Progenitor cell of endocrine pancreas (in vitro differentiated cells): ENCODE measurements at regions not wholly inside any gene's neighbourhood (a gene's known extent, or its start where the extent isn't known, plus 50 kb on each side); places are given as distances from the start of the nearest gene placed in this dataset.

Experiments used
- DNase-seq: peaks from one replicate; pipeline ENCODE4 v3.0.0; 2021; ENCODE audit warnings: low spot score; ENCODE audit not compliant: unreplicated experiment
- H3K27ac Mint-ChIP-seq: 2 replicates; pipeline ENCODE4 v1.8.0; 2021; ENCODE audit warnings: mild to moderate bottlenecking, moderate library complexity, mixed read lengths
- H3K27me3 Mint-ChIP-seq: 2 replicates; pipeline ENCODE4 v1.8.0; 2021; ENCODE audit warnings: mixed read lengths
- H3K36me3 Mint-ChIP-seq: 2 replicates; pipeline ENCODE4 v1.8.0; 2022; ENCODE audit warnings: mixed read lengths; ENCODE audit not compliant: insufficient read depth
- H3K4me1 Mint-ChIP-seq: 2 replicates; pipeline ENCODE4 v1.8.0; 2021; ENCODE audit warnings: low read depth, mixed read lengths
- H3K4me3 Mint-ChIP-seq: 2 replicates; pipeline ENCODE4 v1.8.0; 2021; ENCODE audit warnings: low read depth, mild to moderate bottlenecking, moderate library complexity, mixed read lengths
- H3K9me3 Mint-ChIP-seq: 2 replicates; pipeline ENCODE4 v1.8.0; 2021; ENCODE audit warnings: low read depth, mixed read lengths
- TF ChIP-seq, protein P1 (sequence below): fragments of 200-600 bp; sonication (generic); IDR thresholded peaks from one replicate; pipeline ENCODE4 v1.5.0; 2021; ENCODE audit warnings: antibody characterized with exemption, mild to moderate bottlenecking; ENCODE audit not compliant: unreplicated experiment

DNA sequence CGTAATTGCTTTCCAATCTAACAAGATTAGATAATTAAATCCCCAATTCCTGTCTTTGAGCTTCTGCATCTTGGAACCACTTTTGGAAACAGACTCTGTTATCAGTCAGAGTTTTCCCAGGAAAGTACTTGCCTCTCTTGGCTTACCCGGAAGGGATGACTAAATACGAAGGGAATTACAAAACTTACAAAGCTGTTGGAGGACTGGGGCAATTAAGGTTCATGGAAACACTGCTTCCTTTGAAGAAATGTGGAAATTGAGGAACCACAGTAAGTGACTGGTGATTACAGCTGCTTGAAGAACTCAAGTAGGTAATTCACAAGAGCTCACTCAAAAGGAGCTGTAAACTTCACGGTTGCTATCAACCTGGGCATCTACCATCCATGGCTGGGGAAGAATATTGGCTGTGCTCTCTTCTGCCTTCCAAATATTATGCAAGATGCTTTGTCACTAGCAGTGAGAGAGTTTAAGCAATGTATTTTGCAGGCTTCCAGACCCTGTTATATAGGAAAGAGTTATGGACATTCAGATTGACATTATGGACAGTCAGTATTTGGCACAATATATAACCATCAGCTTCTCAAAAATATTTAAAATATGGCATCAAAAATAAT is 104.6 kb upstream of the MAN2A1 start:
- TF ChIP-seq, protein P1, sequence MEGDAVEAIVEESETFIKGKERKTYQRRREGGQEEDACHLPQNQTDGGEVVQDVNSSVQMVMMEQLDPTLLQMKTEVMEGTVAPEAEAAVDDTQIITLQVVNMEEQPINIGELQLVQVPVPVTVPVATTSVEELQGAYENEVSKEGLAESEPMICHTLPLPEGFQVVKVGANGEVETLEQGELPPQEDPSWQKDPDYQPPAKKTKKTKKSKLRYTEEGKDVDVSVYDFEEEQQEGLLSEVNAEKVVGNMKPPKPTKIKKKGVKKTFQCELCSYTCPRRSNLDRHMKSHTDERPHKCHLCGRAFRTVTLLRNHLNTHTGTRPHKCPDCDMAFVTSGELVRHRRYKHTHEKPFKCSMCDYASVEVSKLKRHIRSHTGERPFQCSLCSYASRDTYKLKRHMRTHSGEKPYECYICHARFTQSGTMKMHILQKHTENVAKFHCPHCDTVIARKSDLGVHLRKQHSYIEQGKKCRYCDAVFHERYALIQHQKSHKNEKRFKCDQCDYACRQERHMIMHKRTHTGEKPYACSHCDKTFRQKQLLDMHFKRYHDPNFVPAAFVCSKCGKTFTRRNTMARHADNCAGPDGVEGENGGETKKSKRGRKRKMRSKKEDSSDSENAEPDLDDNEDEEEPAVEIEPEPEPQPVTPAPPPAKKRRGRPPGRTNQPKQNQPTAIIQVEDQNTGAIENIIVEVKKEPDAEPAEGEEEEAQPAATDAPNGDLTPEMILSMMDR: no peak
- Mint-ChIP-seq H3K27me3 (no peaks in the 10 kb centered on the region), H3K4me1 (peaks cover 2% of the 10 kb centered on the region), H3K9me3 (peaks cover 5% of the 10 kb centered on the region), H3K36me3 (no peaks in the 10 kb centered on the region), H3K27ac (no peak overlapping the region), H3K4me3 (no peak overlapping the region)
- no peak for DNase-seq

DNA sequence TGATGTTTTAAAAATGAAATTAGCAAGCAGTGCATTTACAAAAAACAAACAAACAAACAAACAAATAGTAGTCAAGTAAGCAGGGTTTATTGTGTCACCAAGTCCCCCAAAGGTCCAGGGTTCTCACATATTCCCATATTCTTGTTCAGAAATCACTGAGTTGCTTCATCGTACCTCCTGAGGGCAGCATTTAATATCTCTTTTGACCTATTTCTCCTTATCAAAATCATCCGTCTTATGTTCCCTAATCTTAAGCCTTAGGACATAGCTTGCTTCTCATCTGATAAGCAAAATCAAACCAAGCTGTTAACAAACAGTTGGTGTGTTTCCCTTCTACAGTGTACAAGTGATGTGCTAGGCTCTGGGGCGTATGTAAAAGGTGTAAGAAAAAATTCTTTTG is 109.5 kb upstream of the MAN2A1 start:
- Mint-ChIP-seq H3K9me3 (no peaks in the 10 kb centered on the region), H3K4me3 (no peak overlapping the region)

DNA sequence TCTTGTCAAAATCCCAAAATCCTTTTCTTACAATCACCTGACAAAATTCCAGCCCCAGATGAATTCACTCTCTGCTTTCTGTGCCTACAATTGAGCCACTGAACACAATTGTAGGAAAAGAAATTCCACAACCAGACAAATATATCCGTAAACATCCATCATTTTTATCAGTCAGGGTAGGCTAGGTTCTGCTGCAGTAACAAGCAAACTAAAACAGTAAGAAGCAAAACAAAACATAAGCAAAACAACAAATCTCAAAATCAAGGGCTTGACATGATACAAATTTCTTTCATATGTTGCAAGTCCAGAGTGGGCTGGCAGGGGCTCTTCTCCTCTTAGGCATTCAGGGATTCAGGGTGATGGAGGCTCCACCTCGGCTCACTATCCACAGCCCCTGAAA is 114.2 kb upstream of the MAN2A1 start:
- Mint-ChIP-seq H3K36me3 (no peaks in the 10 kb centered on the region), H3K4me3 (no peak overlapping the region), H3K9me3 (no peaks in the 10 kb centered on the region), H3K27ac (no peak overlapping the region), H3K27me3 (no peaks in the 10 kb centered on the region), H3K4me1 (no peaks in the 10 kb centered on the region)
- no peak for DNase-seq
- TF ChIP-seq, protein P1: no peak

More for the DNA sequence above, 109.5 kb upstream of the MAN2A1 start:
- TF ChIP-seq, protein P1: no peak
- H3K36me3 Mint-ChIP-seq: no peaks in the 10 kb centered on the region
- H3K4me1 Mint-ChIP-seq: no peaks in the 10 kb centered on the region
- no peaks in the 10 kb centered on the region for H3K27me3 Mint-ChIP-seq
- H3K27ac Mint-ChIP-seq: no peak overlapping the region
- DNase-seq: no peak

DNA sequence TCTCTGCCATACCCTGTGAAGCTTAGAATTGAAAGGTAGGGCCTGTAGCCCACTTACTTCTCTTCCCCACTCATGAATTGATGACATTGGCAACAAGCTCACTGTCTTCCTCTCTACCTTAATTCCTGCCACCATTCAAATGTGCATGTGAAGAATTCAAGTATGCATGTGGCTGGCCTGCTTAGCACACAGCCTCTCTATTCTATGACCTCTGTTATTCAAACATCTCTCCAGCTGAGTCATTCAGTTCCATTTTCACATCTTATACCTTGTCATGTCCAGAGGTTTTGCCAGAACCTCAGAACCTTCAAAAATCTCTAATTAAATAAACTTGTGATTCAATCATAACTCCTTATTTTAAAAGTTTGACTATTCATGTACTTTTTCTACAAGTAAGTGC is 114.7 kb upstream of the MAN2A1 start:
- H3K4me1 Mint-ChIP-seq: no peaks in the 10 kb centered on the region
- H3K36me3 Mint-ChIP-seq: no peaks in the 10 kb centered on the region
- TF ChIP-seq, protein P1: no peak
- no peak for DNase-seq
- no peak overlapping the region for H3K4me3 Mint-ChIP-seq
- no peaks in the 10 kb centered on the region for H3K27me3 Mint-ChIP-seq
- no peaks in the 10 kb centered on the region for H3K9me3 Mint-ChIP-seq
- H3K27ac Mint-ChIP-seq: no peak overlapping the region

DNA sequence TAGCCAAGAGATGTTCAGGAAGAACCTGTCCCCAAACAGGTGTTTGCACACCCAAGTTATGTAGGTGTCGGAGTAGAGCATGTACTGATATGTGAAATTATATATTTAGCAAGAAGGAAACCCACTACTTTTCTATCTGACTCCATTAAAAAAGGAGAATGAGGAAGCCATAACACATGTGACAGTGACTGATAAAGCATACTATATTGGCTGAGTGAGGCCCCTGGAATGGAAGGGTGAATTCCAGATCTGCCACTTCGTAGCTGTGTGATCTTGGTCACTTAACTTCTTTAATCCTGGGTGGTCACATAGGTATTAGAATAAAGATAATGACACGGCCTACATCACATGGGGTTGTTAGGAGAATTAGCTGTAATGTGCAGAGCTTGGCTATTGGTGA is 116.0 kb upstream of the MAN2A1 start:
- H3K27me3 Mint-ChIP-seq: no peaks in the 10 kb centered on the region
- no peaks in the 10 kb centered on the region for H3K9me3 Mint-ChIP-seq
- H3K4me3 Mint-ChIP-seq: no peak overlapping the region
- no peaks in the 10 kb centered on the region for H3K36me3 Mint-ChIP-seq
- no peak overlapping the region for H3K27ac Mint-ChIP-seq
- no peaks in the 10 kb centered on the region for H3K4me1 Mint-ChIP-seq
- no peak for DNase-seq
- TF ChIP-seq, protein P1: no peak
